ENCODE measurements at regions not wholly inside any gene's neighbourhood (a gene's known extent, or its start where the extent isn't known, plus 50 kb on each side); places are given as distances from the start of the nearest gene placed in this dataset.
"Not testable (repeated sequence)": the region's sequence is repeated elsewhere in the genome, so short reads cannot be mapped to it uniquely, and the experiment has no call there.

DNA sequence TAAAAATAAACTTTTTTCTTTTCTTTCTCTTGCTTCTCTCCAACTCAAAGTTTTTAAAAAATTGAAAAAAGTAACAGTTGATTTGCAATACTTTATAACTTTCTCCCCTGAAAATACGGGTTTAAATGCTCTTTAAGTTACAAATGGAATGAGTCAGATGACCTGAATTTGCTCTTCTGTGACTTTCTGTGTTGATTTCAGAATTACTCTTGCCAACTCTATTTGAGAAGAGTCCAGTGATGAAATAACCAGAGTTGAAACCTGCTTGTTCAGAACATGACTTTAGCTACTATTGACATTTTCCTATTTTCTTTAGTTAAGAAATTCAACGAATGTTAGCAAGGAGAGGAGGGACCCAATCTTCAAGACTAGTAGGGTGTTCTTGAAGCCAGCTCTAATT is 146.1 kb upstream of the ZSWIM2 start:
- DNase-seq (ENCODE audit: low read depth, low spot score): peak; percentile 29

DNA sequence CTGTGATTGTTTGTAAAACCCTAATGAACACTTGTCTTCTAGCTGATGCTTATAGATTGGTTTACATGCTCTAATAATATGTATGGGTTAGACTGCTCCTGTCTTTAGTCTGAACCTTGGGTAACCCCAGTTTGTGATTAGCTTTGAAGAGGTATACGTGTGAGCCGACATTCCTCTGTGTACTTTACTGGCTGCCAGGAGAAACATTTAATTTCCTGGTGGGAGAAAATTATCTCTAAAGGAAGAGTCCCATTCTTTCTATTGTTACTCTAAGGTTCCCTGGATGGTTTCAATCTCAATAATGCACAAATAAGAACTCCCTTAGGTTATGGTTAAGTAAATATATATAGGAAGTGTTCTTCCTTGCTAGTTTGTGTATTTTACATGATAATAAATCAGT is 143.6 kb upstream of the ZSWIM2 start:
- DNase-seq (ENCODE audit: low read depth, low spot score): peak; percentile 48

DNA sequence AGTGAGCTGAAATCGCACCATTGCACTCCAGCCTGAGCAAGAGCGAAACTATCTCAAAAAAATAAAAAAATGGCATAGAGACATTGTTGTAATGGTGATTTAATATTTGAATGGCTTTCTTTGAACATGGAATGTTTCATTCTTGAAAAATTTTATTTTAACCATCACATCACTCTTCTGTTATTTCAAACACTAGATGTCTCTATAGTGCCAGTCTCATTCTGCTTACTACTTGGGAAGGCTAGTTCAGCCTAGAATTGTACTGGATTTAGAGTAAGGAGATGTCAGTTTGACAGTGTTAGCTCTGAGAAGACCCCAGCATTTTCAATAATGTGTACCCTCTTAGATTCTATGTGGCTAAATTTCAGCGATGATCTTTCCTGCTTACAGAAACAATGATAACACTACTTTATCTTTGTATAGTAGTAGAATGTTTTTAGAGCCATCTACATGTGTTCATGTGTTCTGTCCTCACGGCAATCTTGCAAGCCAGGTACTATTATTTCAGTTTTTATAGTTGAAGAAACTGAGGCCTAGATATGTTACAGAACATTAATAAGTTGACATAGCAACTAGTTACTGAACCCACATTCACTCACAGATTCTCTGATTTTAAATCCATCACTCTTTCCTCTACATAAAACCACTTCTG is 142.9 kb upstream of the ZSWIM2 start:
- peak; percentile 19 for DNase-seq (ENCODE audit: low read depth, low spot score)

DNA sequence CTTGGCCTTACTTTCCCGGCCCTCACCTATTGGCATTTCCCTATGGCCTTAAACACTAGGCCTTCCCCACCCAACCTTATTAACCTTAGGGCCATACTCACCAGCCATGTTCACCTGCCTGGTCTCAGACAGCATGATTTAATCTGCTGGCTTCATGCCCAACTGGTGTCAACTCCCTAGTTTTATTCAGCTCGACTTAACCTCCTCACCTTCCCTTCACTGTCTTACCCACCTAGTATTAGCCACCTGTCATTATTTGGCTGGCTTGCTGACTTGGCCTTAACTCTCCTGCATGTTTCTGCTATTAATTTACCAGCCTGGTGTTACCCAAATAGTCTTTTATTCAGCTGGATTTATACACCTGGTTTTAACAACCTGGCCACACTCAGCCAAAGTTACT is 136.0 kb upstream of the ZSWIM2 start:
- no peak for DNase-seq (ENCODE audit: low read depth, low spot score)

DNA sequence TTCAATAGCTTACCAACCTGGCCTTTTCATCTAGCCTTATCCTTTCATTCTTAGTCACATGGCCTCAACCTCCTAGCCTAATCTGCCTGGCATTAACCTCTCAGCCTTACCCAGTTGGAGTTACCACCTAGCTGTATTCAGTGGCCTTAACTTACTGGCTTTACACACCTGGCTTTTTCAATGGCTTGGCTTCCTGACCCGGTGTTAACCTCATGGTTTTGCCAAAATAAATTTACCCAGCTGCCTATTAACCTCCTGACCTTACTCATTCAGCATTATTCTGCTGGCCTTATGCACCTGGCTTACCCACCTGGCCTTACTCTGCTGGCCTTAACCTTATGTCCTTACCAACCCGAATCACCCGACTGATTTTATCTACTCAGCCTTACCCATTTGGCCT is 135.5 kb upstream of the ZSWIM2 start:
- DNase-seq (ENCODE audit: low read depth, low spot score): no peak

DNA sequence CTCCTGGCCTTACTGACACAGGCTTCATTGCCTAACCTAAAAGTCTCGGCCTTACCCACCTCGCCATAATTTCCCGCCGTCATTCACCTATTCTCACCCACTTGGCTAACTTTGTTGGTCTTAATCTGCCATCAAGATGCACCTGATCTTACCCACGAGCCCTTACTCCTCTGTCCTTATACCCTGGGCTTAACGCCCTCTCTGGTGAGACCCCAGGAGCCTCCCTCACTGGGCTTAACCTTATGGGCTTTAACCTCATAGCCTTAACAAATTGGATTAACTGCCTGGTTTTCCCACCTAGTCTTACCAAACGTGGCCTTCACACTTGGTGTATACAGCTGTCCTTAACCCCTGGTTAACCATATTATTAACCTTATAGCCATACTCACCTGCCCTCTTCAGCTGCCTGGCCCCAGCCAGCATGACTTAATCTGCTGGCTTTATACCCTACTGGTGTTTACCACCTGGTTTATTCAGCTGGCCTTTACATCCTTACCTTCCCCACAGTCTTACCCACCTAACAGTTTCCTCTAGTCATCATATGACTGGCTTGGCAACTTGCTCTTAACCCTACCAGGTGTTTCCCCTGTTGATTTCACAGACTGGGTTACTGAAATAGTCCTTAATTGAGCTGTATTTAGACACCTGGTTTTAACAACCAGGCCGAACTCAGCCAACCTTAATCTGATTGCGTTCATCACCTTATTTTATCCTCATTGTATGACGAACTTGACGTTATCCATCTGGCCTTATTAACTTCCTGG is 132.0 kb upstream of the ZSWIM2 start:
- no peak for DNase-seq (ENCODE audit: low read depth, low spot score)

DNA sequence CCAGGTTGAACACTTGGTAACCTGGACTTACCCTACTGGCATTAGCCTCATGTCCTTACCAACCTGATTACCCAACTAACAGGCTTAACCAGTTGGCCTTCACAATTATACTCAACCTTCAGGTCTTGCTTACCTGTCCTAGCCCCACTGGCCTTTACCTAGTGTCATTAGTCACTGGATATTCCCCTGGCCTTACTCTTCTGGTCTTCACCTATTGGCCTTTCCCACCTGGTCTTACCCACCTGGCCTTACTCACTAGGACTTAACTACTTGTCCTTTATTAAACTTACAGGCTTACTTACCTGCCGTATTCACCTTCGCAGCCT is 131.1 kb upstream of the ZSWIM2 start:
- no peak for DNase-seq (ENCODE audit: low read depth, low spot score)

DNA sequence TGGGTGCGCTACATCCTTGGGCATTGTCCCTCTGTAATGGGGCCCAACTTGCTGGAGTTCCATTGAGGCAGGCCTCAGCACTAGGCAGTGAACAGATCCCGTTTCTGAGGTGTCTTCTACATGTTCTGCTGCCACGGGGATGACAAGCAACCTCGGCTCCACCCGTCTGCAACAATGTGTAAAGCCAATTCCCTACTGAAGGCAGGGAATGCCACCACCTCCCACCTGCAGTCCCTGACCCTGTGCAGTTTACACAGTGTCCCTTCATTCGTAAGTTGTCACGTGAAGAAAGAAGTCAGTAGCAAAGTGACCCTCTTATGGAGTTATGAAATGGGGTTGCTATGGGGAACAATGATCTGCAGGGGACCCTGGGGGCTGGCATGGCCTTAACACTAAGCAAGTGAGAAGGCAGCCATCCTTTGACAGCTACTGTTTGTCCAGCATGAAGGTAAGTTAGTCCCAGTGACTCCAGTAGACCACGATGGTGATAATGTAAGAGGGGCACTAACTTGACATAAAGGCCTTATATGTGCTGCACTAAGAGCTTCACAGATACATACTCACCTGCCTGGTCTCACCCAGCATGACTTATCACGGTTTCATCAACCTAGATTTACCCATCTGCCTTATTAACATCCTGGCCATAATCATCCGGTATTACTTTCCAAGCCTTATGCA is 130.6 kb upstream of the ZSWIM2 start:
- DNase-seq (ENCODE audit: low read depth, low spot score): no peak

DNA sequence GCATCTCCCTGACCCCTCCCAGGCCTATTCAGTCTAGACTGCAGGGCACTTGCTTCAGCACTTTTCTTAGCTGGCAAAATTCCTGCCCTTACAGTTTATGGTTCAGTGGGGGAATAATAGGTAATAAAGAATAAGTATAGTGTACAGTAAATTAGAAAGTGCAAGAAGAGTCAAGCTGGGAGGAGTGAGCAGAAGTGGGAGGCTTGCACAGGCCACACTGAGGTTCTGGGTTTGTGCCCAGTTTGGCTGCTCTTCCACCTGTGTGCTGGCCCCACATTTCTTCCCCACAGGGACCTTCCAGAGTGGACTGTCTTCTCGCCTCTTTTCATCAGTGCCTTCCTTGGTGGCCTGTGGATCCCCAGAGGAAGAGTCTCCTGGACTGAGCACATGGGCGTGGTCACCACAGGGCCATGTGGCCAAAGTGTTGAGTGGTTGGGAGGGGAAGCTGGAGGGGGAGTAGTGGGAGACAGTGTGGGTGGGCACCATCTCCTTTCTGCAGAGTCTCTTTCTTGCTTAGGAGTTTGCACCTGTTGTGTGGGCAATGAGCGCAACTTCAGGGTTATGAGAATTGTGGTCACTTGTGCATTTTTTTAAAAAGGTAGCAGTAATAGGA is 128.6 kb upstream of the ZSWIM2 start:
- DNase-seq (ENCODE audit: low read depth, low spot score): no peak

DNA sequence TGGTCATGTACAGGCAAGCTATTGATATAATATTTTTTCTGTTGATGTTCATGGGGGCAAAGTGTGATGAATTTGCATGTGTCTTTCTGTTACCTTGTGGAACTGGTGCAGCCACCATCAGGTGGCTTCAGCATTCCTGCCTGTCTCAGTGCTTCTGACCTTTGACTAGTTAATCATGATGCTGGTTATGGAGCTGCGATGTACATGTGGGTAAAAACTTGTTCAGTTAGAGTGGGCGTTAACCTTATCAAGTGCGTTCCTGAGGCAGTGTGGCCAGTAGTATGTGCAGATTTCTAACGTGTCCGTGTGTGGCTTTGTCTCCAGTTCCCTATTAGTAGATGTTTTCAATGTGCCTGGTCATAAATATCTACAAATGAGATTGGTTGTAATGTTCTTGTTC is 127.4 kb upstream of the ZSWIM2 start:
- no peak for DNase-seq (ENCODE audit: low read depth, low spot score)

DNA sequence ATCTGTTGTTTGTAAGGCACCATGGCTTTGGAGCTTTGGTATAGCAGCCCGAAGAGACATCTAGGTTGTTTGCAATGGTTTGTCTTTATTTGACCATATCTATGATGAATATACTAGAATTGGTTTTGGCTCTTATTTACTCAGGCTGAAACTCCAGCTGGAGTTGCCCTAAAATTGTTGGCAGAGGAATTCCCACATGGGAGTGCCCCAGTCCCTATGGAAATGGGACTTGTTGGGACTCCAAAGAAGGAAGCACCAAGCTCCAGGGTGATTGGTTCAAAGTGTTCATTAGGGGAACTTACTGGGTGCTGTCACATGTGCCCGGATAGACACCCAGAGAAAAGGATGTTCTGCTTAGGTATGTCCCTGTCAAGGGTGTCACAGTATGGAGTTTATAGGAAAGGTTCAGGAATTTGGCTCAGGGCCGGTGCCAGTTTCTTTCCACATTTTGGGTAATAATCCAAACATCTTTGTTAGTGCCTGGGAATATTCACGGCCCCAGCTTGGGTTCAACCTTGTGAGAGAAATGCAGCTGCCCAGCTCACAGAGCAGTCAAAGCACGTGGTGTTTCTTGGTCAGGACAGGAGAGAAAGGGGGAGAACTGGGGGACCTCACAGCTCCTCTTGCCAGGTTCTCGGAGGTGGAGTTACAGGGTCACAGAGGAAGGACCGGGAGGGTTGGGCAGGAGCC is 123.5 kb upstream of the ZSWIM2 start:
- DNase-seq (ENCODE audit: low read depth, low spot score): no peak

DNA sequence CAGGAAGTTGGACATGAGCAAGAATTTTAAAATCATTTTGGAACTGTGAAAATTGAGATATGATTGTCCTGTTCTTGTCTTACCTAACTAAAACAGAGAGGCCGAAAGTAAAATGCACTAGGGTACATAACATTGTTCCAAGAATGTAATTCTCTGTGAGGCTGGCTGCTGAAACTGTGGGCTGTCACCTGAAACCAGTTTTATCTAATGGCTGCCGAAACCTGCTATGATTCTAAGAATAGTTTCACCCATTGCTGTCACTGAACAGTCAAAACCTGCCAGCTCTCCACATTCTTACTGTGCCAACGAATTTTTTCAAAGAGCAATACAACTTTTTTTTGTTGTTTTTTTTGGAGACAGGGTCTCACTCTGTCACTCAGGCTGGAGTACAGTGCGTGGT is 119.3 kb upstream of the ZSWIM2 start:
- no peak for DNase-seq (ENCODE audit: low read depth, low spot score)

DNA sequence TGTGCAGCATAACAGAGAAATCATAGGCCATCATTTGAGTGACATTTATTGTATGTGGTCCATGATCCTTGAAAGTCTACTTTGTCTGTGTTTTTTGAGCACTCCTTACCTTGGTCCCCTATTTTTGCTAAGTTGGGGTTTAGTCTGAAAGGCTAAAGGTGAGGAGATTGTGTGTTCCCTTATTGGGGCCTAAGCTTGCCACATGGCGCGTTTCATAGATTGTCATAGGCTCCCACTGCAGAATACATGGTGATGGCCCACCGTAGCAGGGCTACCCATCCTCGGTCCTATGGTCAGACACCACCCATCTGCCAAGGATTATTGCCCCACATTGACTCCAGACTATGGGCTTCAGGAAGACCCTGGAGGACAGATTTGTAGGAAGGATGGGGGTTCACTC is 117.0 kb upstream of the ZSWIM2 start:
- DNase-seq (ENCODE audit: low read depth, low spot score): no peak

DNA sequence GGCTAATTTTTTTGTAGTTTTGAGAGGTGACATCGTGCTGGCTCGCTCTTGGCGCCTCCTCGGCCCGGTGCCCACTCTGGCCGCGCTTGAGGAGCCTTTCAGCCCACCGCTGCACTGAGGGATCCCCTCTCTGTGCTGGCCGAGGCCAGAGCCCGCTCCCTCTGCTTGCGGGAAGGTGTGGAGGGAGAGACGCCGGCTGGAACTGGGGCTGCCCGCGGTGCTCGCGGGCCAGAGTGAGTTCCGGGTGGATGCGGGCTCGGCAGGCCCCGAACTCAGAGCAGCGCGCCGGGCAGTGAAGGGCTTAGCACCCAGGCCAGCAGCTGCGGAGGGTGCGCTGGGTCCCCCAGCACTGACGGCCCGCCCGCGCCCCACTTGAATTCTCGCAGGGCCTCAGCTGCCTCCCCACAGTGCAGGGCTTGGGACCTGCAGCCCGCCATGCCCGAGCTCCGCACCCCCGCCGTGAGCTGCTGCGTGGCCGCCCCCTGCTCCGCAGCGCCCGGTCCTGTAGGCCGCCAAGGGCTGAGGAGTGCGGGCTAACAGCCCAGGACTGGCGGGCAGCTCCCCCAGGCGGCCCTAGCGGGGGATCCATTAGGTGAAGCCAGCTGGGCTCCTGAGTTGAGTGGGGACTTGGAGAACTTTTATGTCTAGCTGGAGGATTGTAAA is 113.2 kb upstream of the ZSWIM2 start:
- DNase-seq (ENCODE audit: low read depth, low spot score): no peak

DNA sequence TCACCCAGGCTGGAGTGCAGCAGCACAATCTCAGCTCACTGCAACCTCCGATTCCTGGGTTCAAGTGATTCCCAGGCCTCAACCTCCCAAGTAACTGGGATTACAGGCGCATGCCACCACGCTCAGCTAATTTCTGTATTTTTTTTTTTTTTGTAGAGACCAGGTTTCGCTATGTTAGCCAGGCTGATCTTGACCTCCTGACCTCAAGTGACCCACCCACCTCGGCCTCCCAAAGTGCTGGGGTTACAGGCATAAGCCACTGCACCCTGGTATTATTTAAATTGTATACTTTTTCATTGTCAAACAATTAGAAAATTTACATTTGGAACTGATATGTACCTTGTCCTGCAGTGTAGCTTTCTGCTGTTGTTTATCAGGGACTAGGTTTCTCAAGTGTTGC is 111.3 kb upstream of the ZSWIM2 start:
- not testable (repeated sequence) for DNase-seq (ENCODE audit: low read depth, low spot score)

DNA sequence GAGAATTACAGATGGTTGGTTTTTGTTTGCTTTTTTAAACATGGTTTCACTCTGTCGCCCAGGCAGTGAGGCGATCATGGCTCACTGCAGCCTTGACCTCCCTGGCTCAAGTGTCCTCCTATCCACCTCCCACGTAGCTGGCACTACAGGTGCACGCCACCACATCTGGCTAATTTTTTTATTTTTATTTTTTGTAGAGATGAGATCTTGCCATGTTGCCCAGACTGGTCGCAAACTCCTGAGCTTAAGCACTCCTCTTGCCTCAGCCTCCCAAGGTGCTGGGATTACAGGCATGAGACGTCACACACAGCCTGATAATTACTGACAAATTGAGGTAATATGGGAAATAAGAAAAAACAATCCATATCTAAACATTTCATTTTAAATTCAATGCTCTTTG is 110.5 kb upstream of the ZSWIM2 start:
- no peak for DNase-seq (ENCODE audit: low read depth, low spot score)

DNA sequence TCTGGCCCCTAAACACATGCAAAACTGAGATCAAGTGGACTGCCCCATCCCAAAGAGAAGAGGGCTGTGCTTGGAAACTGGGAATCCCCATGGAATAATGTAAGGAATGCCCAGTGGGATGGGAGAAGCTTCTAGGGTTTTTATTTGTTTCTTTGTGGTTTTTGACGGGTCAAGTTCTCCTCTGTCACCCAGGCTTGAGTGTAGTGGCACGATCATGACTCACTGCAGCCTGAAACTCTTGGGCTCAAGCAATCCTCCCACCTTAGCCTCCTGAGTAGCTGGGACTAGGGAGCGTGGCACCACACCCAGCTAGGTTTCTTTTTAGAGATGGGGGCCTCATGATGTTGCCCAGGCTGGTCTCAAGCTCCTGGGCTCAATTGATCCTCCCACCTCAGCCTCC is 101.7 kb upstream of the ZSWIM2 start:
- DNase-seq (ENCODE audit: low read depth, low spot score): no peak

DNA sequence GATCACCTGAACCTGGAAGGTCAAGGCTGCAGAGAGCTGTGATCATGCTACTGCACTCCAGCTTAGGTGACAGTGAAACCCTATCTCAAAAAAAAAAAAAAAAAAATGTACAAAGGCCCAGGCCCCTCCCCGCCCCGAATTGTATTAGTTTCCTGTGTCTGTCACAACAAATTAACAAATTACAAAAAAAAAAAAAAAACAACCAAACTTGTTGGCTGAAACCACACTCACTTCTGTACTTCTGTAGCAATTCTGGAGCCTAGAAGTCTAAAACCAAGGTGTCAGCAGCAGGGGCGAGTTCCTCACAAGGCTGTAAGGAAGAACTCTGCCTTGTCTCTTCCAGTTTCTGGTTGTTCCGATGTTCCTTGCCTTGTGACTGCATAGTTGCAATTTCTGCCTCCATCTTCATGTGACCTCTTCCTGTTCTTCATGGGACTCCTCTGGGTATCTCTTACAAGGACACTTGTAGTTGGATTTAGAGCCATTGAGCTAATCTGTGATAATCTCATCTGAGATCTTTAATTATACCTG is 100.8 kb upstream of the ZSWIM2 start:
- DNase-seq (ENCODE audit: low read depth, low spot score): no peak

DNA sequence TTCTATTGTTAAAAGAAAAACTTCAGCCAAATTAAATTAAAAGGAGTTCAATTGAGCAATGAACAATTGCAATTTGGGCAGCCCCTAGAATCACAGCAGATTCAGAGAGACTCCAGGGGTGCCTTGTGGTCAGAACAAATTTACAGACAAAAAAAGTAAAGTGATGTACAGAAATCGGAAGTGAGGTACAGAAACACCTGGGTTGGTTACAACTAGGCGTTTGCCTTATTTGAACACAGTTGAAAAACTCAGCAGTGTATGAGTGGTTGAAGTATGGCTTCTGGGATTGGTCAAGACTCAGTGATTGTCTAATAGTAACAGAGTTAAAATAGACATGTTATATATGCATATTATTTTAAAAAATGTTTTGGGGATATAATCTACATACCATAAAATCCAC is 98.5 kb upstream of the ZSWIM2 start:
- DNase-seq (ENCODE audit: low read depth, low spot score): no peak

DNA sequence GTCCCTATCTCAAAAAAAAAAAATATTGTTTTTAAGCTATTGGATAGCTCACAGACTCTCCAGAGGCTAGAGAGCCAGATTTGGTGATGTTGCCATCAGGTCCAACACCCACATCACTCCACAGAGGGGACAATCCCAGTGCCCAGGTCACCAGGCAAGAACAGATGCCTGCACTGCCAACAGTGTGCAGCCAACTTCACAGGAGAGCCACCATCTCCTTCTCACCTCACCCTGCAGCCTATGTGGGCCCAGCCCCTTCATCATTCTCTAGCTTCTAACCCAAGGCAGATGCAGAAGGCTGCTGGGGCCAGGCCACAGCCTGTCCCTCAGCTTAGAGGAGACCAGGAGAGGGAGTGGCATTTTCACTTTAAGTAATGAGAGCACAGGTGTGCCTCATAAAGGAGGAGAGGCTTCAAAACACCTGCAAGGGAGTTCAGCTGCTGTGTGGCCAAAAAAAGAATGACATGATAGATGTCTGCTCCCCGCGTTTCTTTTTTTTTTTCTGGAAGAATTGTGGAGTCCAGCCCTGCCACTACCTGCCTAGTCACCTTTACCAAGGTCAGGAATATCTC is 98.0 kb upstream of the ZSWIM2 start:
- DNase-seq (ENCODE audit: low read depth, low spot score): no peak

DNA sequence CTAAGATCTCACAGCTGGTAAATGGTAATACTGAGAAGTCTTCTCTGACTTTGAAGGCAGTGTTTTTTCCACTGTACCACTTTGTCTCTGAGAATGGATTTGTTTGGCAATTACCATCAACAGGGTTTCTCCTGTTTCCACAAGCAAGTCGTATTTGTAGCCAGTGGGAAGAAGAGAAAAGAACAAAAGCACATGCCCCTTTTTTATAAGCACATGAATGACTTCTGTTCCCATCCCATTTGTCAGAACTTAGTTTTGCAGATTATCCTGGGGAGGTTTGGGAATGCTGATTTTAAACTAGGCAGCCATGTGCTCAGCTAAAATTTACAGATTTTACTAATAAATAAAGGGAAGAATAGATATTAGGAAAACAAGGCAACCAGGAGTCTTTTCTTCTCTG is 92.9 kb upstream of the ZSWIM2 start:
- DNase-seq (ENCODE audit: low read depth, low spot score): no peak

Measured in pulmonary artery endothelial cell (primary cell).